ENCODE measurements at regions not wholly inside any gene's neighbourhood (a gene's known extent, or its start where the extent isn't known, plus 50 kb on each side); places are given as distances from the start of the nearest gene placed in this dataset.

DNA sequence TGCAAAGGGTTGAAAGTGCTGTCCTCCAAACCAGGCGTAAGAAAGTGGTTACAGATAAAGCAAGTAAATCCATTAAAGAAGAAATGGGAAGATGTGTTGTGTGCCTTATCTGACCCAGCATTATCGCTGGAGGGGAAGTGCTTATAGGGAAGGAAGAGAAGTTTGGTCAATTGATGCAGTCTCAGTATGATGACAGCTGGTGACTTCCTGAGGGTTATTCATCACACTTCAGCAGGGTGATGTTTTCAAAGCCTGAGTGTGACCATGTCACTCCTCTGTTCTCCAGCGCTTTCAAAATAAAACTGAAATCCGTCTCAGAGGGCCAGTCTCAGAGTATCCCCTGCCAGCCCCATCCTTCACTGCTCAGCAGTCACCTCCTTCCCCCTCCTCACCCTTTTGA lies 505.4 kb upstream of the RBFOX1 start:
- no peaks in the 10 kb centered on the region for H3K9me2 ChIP-seq (ENCODE audit: insufficient read depth)
- no peak for TF ChIP-seq EZH2phosphoT487 (IDR thresholded peaks at IDR 0.05; ENCODE audit: insufficient read depth, low read depth)
- TF ChIP-seq EZH2 (IDR thresholded peaks at IDR 0.05; ENCODE audit: insufficient read depth, poor library complexity, severe bottlenecking): no peak
- H3K9ac ChIP-seq: no peak overlapping the region
- H3K27me3 ChIP-seq (replicated peaks; ENCODE audit: insufficient read depth): no peaks in the 10 kb centered on the region
- no peaks in the 10 kb centered on the region for H3K36me3 ChIP-seq (ENCODE audit: low read depth)
- WGBS, 2 experiments (ENCODE audit: low coverage in 1 of 2, low lambda C conversion rate in 2 of 2, missing lambda C conversion rate in 2 of 2): 7 to 15% methylated on average over 4 of the region's 4 CpGs
- no peaks in the 10 kb centered on the region for H3K4me1 ChIP-seq (ENCODE audit: insufficient read depth)
- no peaks in the 10 kb centered on the region for H3F3A ChIP-seq (ENCODE audit: insufficient read depth)
- H3K4me2 ChIP-seq (ENCODE audit: unreplicated experiment): no peak overlapping the region
- no peak overlapping the region for H2AFZ ChIP-seq
- H3K79me2 ChIP-seq (ENCODE audit: insufficient read depth): no peaks in the 10 kb centered on the region
- in situ Hi-C loops (cut with MboI): no loop called here
- no peaks in the 10 kb centered on the region for H4K20me1 ChIP-seq (ENCODE audit: insufficient read depth)
- DNase-seq: no peak
- H3K4me3 ChIP-seq: no peak overlapping the region
- no peaks in the 10 kb centered on the region for H3K9me3 ChIP-seq (ENCODE audit: low read depth)
- H3K27ac ChIP-seq: no peak overlapping the region

DNA sequence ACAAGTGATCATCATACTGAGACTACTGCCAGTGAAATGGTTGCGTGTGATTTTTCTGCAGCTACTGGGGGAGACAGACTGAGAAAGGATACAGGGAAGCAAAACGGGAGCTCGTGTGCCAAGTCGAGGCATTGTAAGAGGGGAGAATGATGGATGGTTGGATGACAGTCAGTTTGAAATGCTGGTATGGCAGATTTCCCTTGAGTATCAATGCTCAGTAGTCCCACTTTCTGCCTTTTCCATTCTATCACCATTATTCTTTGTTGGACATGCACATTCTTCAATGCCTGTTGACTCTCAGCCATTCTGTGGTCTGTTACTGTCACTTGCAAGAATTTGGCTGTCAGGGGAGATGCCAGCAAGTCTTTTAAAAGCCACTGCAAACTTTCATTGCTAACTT lies 510.6 kb upstream of the RBFOX1 start:
- no peaks in the 10 kb centered on the region for H3K4me1 ChIP-seq (ENCODE audit: insufficient read depth)
- no peaks in the 10 kb centered on the region for H3K36me3 ChIP-seq (ENCODE audit: low read depth)
- no peak overlapping the region for H2AFZ ChIP-seq
- no peaks in the 10 kb centered on the region for H3F3A ChIP-seq (ENCODE audit: insufficient read depth)
- TF ChIP-seq EZH2 (IDR thresholded peaks at IDR 0.05; ENCODE audit: insufficient read depth, poor library complexity, severe bottlenecking): no peak
- TF ChIP-seq EZH2phosphoT487 (IDR thresholded peaks at IDR 0.05; ENCODE audit: insufficient read depth, low read depth): no peak
- no peaks in the 10 kb centered on the region for H3K9me3 ChIP-seq (ENCODE audit: low read depth)
- H4K20me1 ChIP-seq (ENCODE audit: insufficient read depth): no peaks in the 10 kb centered on the region
- no peak for DNase-seq
- no peaks in the 10 kb centered on the region for H3K9me2 ChIP-seq (ENCODE audit: insufficient read depth)
- 9 to 14% methylated on average over 4 of the region's 4 CpGs for WGBS, 2 experiments (ENCODE audit: low coverage in 1 of 2, low lambda C conversion rate in 2 of 2, missing lambda C conversion rate in 2 of 2)
- H3K9ac ChIP-seq: no peak overlapping the region
- H3K27ac ChIP-seq: no peak overlapping the region
- H3K79me2 ChIP-seq (ENCODE audit: insufficient read depth): no peaks in the 10 kb centered on the region
- no peak overlapping the region for H3K4me2 ChIP-seq (ENCODE audit: unreplicated experiment)
- in situ Hi-C loops (cut with MboI): no loop called here
- H3K27me3 ChIP-seq (replicated peaks; ENCODE audit: insufficient read depth): no peaks in the 10 kb centered on the region
- no peak overlapping the region for H3K4me3 ChIP-seq

DNA sequence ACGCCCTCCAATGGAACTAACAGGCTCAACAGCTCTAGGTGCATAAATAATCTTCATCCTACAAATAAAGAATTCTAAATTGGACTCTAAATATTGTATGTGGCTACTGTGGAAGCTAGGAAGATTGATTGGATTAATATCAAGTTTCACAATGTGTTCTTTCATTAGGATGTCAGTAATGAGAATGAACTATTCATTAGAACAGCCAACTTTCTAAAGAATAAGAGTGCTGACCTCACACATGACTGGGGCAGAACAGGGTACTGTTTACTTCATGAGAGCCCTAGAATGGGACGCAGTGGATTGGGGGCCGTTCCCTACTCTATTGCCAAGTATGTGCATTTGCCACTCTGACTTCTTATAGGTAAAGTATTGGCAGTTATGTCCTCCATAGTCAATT lies 528.2 kb upstream of the RBFOX1 start:
- Histone ChIP-seq H3K9me3 (ENCODE audit: low read depth) (no peaks in the 10 kb centered on the region), H3F3A (ENCODE audit: insufficient read depth) (no peaks in the 10 kb centered on the region), H3K9me2 (ENCODE audit: insufficient read depth) (no peaks in the 10 kb centered on the region), H3K4me3 (no peak overlapping the region), H3K27me3 (replicated peaks; ENCODE audit: insufficient read depth) (no peaks in the 10 kb centered on the region), H3K79me2 (ENCODE audit: insufficient read depth) (no peaks in the 10 kb centered on the region), H4K20me1 (ENCODE audit: insufficient read depth) (no peaks in the 10 kb centered on the region), H3K4me1 (ENCODE audit: insufficient read depth) (no peaks in the 10 kb centered on the region), H3K4me2 (ENCODE audit: unreplicated experiment) (no peak overlapping the region), H2AFZ (no peak overlapping the region), H3K36me3 (ENCODE audit: low read depth) (no peaks in the 10 kb centered on the region), H3K9ac (no peak overlapping the region), H3K27ac (no peak overlapping the region)
- no peak for TF ChIP-seq EZH2 (IDR thresholded peaks at IDR 0.05; ENCODE audit: insufficient read depth, poor library complexity, severe bottlenecking)
- TF ChIP-seq EZH2phosphoT487 (IDR thresholded peaks at IDR 0.05; ENCODE audit: insufficient read depth, low read depth): no peak
- DNase-seq: no peak
- WGBS, 2 experiments (ENCODE audit: low coverage in 1 of 2, low lambda C conversion rate in 2 of 2, missing lambda C conversion rate in 2 of 2): 31 to 37% methylated on average over 3 of the region's 3 CpGs
- in situ Hi-C loops (cut with MboI): no loop called here

DNA sequence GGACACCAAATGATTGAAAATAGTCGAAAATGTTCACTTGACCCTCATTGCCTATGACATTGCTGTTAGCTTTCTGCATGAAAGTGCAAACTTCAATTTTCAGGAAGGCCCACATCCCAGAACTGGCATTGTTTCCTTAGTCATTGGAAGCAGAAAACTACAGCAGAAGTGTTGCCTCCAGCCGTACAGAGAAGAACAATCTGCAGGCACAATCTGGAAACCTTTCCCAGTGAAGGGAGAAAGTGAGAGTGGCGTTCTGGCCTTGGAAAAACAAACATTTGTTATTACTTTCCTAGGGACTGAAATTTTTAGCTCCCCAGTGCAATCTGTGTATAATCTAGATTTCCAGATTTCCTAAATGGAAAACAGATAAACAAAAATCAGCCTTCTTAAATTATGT lies 529.5 kb upstream of the RBFOX1 start:
- H3K4me3 ChIP-seq: no peak overlapping the region
- H3K79me2 ChIP-seq (ENCODE audit: insufficient read depth): no peaks in the 10 kb centered on the region
- TF ChIP-seq EZH2 (IDR thresholded peaks at IDR 0.05; ENCODE audit: insufficient read depth, poor library complexity, severe bottlenecking): no peak
- TF ChIP-seq EZH2phosphoT487 (IDR thresholded peaks at IDR 0.05; ENCODE audit: insufficient read depth, low read depth): no peak
- H3K9me3 ChIP-seq (ENCODE audit: low read depth): no peaks in the 10 kb centered on the region
- H4K20me1 ChIP-seq (ENCODE audit: insufficient read depth): no peaks in the 10 kb centered on the region
- H3K4me2 ChIP-seq (ENCODE audit: unreplicated experiment): no peak overlapping the region
- H3K27ac ChIP-seq: no peak overlapping the region
- H3K4me1 ChIP-seq (ENCODE audit: insufficient read depth): no peaks in the 10 kb centered on the region
- no peaks in the 10 kb centered on the region for H3K27me3 ChIP-seq (replicated peaks; ENCODE audit: insufficient read depth)
- H3K9me2 ChIP-seq (ENCODE audit: insufficient read depth): no peaks in the 10 kb centered on the region
- no peak overlapping the region for H3K9ac ChIP-seq
- H3F3A ChIP-seq (ENCODE audit: insufficient read depth): no peaks in the 10 kb centered on the region
- no peaks in the 10 kb centered on the region for H3K36me3 ChIP-seq (ENCODE audit: low read depth)
- no peak for DNase-seq
- in situ Hi-C loops (cut with MboI): no loop called here
- H2AFZ ChIP-seq: no peak overlapping the region
- WGBS, 2 experiments (ENCODE audit: low coverage in 1 of 2, low lambda C conversion rate in 2 of 2, missing lambda C conversion rate in 2 of 2): 2 to 4% methylated on average over 3 of the region's 3 CpGs

DNA sequence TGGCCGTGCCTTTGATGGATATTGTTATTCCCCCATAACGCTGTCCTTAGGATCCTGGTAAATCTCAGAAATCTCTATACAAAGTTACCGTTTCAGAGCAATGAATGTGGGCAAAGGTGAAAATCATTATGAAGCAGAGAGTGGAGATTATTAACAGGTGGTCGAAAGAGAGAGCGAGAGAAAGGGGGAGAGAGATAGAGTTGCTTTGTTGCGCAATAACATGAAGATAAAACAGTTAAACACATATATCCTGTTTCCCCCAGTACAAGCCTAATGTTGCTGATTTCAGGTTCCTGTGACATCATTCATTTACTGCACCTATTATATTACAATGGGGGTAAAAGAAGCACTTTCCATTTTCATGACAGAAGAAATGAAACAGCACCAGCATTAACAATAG lies 535.4 kb upstream of the RBFOX1 start:
- Histone ChIP-seq H3K9ac (no peak overlapping the region), H3K4me1 (ENCODE audit: insufficient read depth) (no peaks in the 10 kb centered on the region), H3F3A (ENCODE audit: insufficient read depth) (no peaks in the 10 kb centered on the region), H3K27ac (no peak overlapping the region), H3K79me2 (ENCODE audit: insufficient read depth) (no peaks in the 10 kb centered on the region), H3K4me2 (ENCODE audit: unreplicated experiment) (no peak overlapping the region), H3K27me3 (replicated peaks; ENCODE audit: insufficient read depth) (no peaks in the 10 kb centered on the region), H3K9me3 (ENCODE audit: low read depth) (no peaks in the 10 kb centered on the region), H3K9me2 (ENCODE audit: insufficient read depth) (no peaks in the 10 kb centered on the region), H3K36me3 (ENCODE audit: low read depth) (no peaks in the 10 kb centered on the region), H3K4me3 (no peak overlapping the region), H2AFZ (no peak overlapping the region), H4K20me1 (ENCODE audit: insufficient read depth) (no peaks in the 10 kb centered on the region)
- DNase-seq: no peak
- WGBS, 2 experiments (ENCODE audit: low coverage in 1 of 2, low lambda C conversion rate in 2 of 2, missing lambda C conversion rate in 2 of 2): 7 to 8% methylated on average over 6 of the region's 6 CpGs
- TF ChIP-seq EZH2 (IDR thresholded peaks at IDR 0.05; ENCODE audit: insufficient read depth, poor library complexity, severe bottlenecking) (no peak), EZH2phosphoT487 (IDR thresholded peaks at IDR 0.05; ENCODE audit: insufficient read depth, low read depth) (no peak)
- in situ Hi-C loops (cut with MboI): no loop called here

Measured in GM23248 (cell line).